ENCODE measurements at regions not wholly inside any gene's neighbourhood (a gene's known extent, or its start where the extent isn't known, plus 50 kb on each side); places are given as distances from the start of the nearest gene placed in this dataset.
"Not testable (repeated sequence)": the region's sequence is repeated elsewhere in the genome, so short reads cannot be mapped to it uniquely, and the experiment has no call there.

GRCh38 chr18:68219872-68220271, 495.0 kb downstream of the TMX3 start:
- Histone ChIP-seq H3K9me3 (ENCODE audit: control insufficient read depth, low read depth, low read length) (no peaks in the 10 kb centered on the region), H3K27ac (ENCODE audit: low read length) (no peak overlapping the region), H3K36me3 (ENCODE audit: control insufficient read depth, low read depth, low read length) (no peaks in the 10 kb centered on the region), H3K4me3 (ENCODE audit: low read length) (no peak overlapping the region), H3K9ac (ENCODE audit: low read length) (no peak overlapping the region), H3K4me1 (ENCODE audit: control insufficient read depth, low read depth, low read length) (peaks cover 13% of the 10 kb centered on the region), H3K27me3 (ENCODE audit: control insufficient read depth, insufficient read depth, low read length) (no peaks in the 10 kb centered on the region)

DNA sequence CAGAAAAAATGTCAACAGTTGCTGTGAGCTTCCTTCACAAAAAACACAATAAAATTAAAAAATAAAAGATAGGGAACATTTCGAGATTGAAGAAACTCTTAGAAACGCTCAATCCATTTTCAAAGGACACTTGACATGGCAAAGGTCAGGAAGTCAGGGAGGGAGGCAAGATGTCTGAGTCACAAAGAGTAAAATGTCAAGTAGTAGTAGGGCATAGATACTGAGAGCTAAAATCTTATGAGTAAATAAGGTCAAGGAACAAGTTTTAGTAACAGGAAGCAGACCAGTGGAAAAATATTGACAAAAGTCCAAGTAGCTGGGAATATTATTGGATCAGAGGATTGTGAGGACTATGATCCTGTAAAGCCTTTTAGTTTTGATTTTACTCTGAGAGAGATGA, 495.6 kb downstream of the TMX3 start:
- Histone ChIP-seq H3K9ac (ENCODE audit: low read length) (no peak overlapping the region), H3K4me3 (ENCODE audit: low read length) (no peak overlapping the region), H3K27me3 (ENCODE audit: control insufficient read depth, insufficient read depth, low read length) (no peaks in the 10 kb centered on the region), H3K36me3 (ENCODE audit: control insufficient read depth, low read depth, low read length) (no peaks in the 10 kb centered on the region), H3K27ac (ENCODE audit: low read length) (no peak overlapping the region), H3K9me3 (ENCODE audit: control insufficient read depth, low read depth, low read length) (no peaks in the 10 kb centered on the region), H3K4me1 (ENCODE audit: control insufficient read depth, low read depth, low read length) (peaks cover 13% of the 10 kb centered on the region)

DNA sequence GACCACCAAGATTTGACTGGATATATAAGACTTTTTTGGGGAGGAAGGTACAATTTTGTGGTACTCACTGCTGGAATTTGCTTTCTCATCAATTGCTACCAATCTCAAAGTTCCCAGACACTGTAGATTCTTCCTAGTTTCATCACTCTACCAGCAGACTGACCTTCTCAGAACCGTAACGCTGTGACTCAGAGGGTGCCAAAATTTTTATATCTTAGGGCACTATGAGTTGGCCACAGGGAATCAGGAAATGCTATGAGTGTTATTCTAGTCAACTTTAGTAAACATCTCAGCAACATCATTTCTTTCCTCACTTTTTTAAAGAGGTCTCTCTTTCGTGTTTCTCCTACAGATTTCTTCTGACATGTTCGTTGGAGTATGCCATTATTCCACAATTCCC, 499.0 kb downstream of the TMX3 start:
- H3K27me3 ChIP-seq (ENCODE audit: control insufficient read depth, insufficient read depth, low read length): no peaks in the 10 kb centered on the region
- no peak overlapping the region for H3K4me3 ChIP-seq (ENCODE audit: low read length)
- H3K9me3 ChIP-seq (ENCODE audit: control insufficient read depth, low read depth, low read length): no peaks in the 10 kb centered on the region
- peaks cover 2% of the 10 kb centered on the region for H3K4me1 ChIP-seq (ENCODE audit: control insufficient read depth, low read depth, low read length)
- H3K27ac ChIP-seq (ENCODE audit: low read length): no peak overlapping the region
- no peaks in the 10 kb centered on the region for H3K36me3 ChIP-seq (ENCODE audit: control insufficient read depth, low read depth, low read length)
- no peak overlapping the region for H3K9ac ChIP-seq (ENCODE audit: low read length)

DNA sequence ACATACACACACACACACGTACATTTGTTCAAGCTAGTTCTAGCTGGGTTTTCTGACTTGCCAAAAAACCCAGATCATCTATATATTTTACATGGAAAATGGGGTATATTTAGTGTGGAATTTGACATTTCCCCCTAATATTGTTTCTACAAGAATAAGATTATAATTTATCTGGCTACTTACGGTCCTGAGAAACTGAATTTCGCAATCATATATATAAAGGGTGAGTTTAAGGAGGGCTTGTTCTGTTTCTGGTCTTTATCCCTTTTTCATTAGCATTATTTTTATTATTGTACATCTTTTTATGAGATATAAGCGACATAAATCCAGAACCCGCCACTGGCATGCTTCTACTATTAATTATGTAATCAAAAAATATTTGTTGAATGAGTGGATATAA, 528.9 kb downstream of the TMX3 start:
- Histone ChIP-seq H3K27me3 (ENCODE audit: control insufficient read depth, insufficient read depth, low read length) (no peaks in the 10 kb centered on the region), H3K4me3 (ENCODE audit: low read length) (no peak overlapping the region), H3K27ac (ENCODE audit: low read length) (no peak overlapping the region), H3K9ac (ENCODE audit: low read length) (no peak overlapping the region), H3K9me3 (ENCODE audit: control insufficient read depth, low read depth, low read length) (no peaks in the 10 kb centered on the region), H3K4me1 (ENCODE audit: control insufficient read depth, low read depth, low read length) (no peaks in the 10 kb centered on the region), H3K36me3 (ENCODE audit: control insufficient read depth, low read depth, low read length) (no peaks in the 10 kb centered on the region)

- Histone ChIP-seq H3K9ac (ENCODE audit: low read length) (no peak overlapping the region), H3K4me3 (ENCODE audit: low read length) (no peak overlapping the region), H3K27me3 (ENCODE audit: control insufficient read depth, insufficient read depth, low read length) (no peaks in the 10 kb centered on the region), H3K36me3 (ENCODE audit: control insufficient read depth, low read depth, low read length) (no peaks in the 10 kb centered on the region), H3K27ac (ENCODE audit: low read length) (no peak overlapping the region), H3K9me3 (ENCODE audit: control insufficient read depth, low read depth, low read length) (no peaks in the 10 kb centered on the region), H3K4me1 (ENCODE audit: control insufficient read depth, low read depth, low read length) (no peaks in the 10 kb centered on the region)
These were observed 533.0 kb downstream of the TMX3 start for GRCh38 chr18:68181956-68182355.

DNA sequence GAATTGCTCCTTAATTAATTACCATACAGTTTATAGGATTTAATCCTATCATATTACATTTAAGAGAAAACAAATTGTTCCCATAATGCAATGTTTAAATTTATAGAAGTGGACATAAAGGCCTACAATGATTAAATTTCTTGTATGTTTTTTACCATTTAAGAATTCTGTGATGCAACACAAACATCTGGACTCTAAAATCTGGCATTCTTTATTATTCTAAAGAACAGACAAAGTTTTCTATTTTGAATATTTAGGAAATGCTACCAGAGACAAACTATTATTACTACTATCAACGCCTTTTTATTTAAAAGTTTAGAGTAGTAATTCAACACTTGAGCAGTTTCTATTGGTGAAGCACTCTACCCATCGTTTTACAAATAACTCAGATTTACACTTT, 535.1 kb downstream of the TMX3 start:
- H3K4me1 ChIP-seq (ENCODE audit: control insufficient read depth, low read depth, low read length): no peaks in the 10 kb centered on the region
- H3K36me3 ChIP-seq (ENCODE audit: control insufficient read depth, low read depth, low read length): no peaks in the 10 kb centered on the region
- H3K27ac ChIP-seq (ENCODE audit: low read length): no peak overlapping the region
- H3K9ac ChIP-seq (ENCODE audit: low read length): no peak overlapping the region
- no peaks in the 10 kb centered on the region for H3K9me3 ChIP-seq (ENCODE audit: control insufficient read depth, low read depth, low read length)
- no peak overlapping the region for H3K4me3 ChIP-seq (ENCODE audit: low read length)
- no peaks in the 10 kb centered on the region for H3K27me3 ChIP-seq (ENCODE audit: control insufficient read depth, insufficient read depth, low read length)

- Histone ChIP-seq H3K27ac (ENCODE audit: low read length) (no peak overlapping the region), H3K9ac (ENCODE audit: low read length) (no peak overlapping the region), H3K4me1 (ENCODE audit: control insufficient read depth, low read depth, low read length) (no peaks in the 10 kb centered on the region), H3K36me3 (ENCODE audit: control insufficient read depth, low read depth, low read length) (no peaks in the 10 kb centered on the region), H3K4me3 (ENCODE audit: low read length) (no peak overlapping the region), H3K9me3 (ENCODE audit: control insufficient read depth, low read depth, low read length) (no peaks in the 10 kb centered on the region), H3K27me3 (ENCODE audit: control insufficient read depth, insufficient read depth, low read length) (no peaks in the 10 kb centered on the region)
These were observed 536.0 kb downstream of the TMX3 start for GRCh38 chr18:68178921-68179320.

GRCh38 chr18:68177807-68178702, 536.9 kb downstream of the TMX3 start:
- no peaks in the 10 kb centered on the region for H3K4me1 ChIP-seq (ENCODE audit: control insufficient read depth, low read depth, low read length)
- no peak overlapping the region for H3K9ac ChIP-seq (ENCODE audit: low read length)
- no peaks in the 10 kb centered on the region for H3K36me3 ChIP-seq (ENCODE audit: control insufficient read depth, low read depth, low read length)
- H3K9me3 ChIP-seq (ENCODE audit: control insufficient read depth, low read depth, low read length): no peaks in the 10 kb centered on the region
- H3K4me3 ChIP-seq (ENCODE audit: low read length): no peak overlapping the region
- H3K27me3 ChIP-seq (ENCODE audit: control insufficient read depth, insufficient read depth, low read length): no peaks in the 10 kb centered on the region
- no peak overlapping the region for H3K27ac ChIP-seq (ENCODE audit: low read length)

- no peaks in the 10 kb centered on the region for H3K36me3 ChIP-seq (ENCODE audit: control insufficient read depth, low read depth, low read length)
- H3K4me3 ChIP-seq (ENCODE audit: low read length): no peak overlapping the region
- no peaks in the 10 kb centered on the region for H3K4me1 ChIP-seq (ENCODE audit: control insufficient read depth, low read depth, low read length)
- H3K27me3 ChIP-seq (ENCODE audit: control insufficient read depth, insufficient read depth, low read length): no peaks in the 10 kb centered on the region
- no peak overlapping the region for H3K9ac ChIP-seq (ENCODE audit: low read length)
- no peaks in the 10 kb centered on the region for H3K9me3 ChIP-seq (ENCODE audit: control insufficient read depth, low read depth, low read length)
- no peak overlapping the region for H3K27ac ChIP-seq (ENCODE audit: low read length)
These were observed 538.0 kb downstream of the TMX3 start for GRCh38 chr18:68176901-68177300.

GRCh38 chr18:68172842-68173549, 541.9 kb downstream of the TMX3 start:
- H3K9me3 ChIP-seq (ENCODE audit: control insufficient read depth, low read depth, low read length): no peaks in the 10 kb centered on the region
- H3K9ac ChIP-seq (ENCODE audit: low read length): no peak overlapping the region
- no peak overlapping the region for H3K27ac ChIP-seq (ENCODE audit: low read length)
- no peaks in the 10 kb centered on the region for H3K4me1 ChIP-seq (ENCODE audit: control insufficient read depth, low read depth, low read length)
- H3K36me3 ChIP-seq (ENCODE audit: control insufficient read depth, low read depth, low read length): no peaks in the 10 kb centered on the region
- H3K27me3 ChIP-seq (ENCODE audit: control insufficient read depth, insufficient read depth, low read length): no peaks in the 10 kb centered on the region
- H3K4me3 ChIP-seq (ENCODE audit: low read length): no peak overlapping the region

- Histone ChIP-seq H3K4me3 (ENCODE audit: low read length) (no peak overlapping the region), H3K4me1 (ENCODE audit: control insufficient read depth, low read depth, low read length) (no peaks in the 10 kb centered on the region), H3K9me3 (ENCODE audit: control insufficient read depth, low read depth, low read length) (no peaks in the 10 kb centered on the region), H3K27ac (ENCODE audit: low read length) (no peak overlapping the region), H3K36me3 (ENCODE audit: control insufficient read depth, low read depth, low read length) (no peaks in the 10 kb centered on the region), H3K27me3 (ENCODE audit: control insufficient read depth, insufficient read depth, low read length) (no peaks in the 10 kb centered on the region), H3K9ac (ENCODE audit: low read length) (no peak overlapping the region)
These were observed 550.0 kb downstream of the TMX3 start for GRCh38 chr18:68164909-68165308.

DNA sequence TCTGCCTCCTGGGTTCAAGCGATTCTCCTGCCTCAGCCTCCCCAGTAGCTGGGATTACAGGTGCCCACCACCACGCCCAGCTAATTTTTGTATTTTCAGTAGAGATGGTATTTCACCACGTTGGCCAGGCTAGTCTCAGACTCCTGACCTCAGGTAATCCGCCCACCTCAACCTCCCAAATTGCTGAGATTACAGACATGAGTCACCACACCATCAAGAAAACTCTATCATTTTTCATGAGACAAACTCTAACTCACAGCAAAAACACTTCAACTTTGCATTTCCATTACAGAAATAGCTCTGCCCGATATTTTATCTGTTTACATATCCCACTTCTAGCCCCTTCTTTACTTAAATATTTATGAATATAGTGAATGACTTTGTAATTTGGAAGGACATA, 561.1 kb downstream of the TMX3 start:
- not testable (repeated sequence) for H3K9me3 ChIP-seq (ENCODE audit: control insufficient read depth, low read depth, low read length)

More for the DNA sequence above, 561.1 kb downstream of the TMX3 start:
- not testable (repeated sequence) for H3K9ac ChIP-seq (ENCODE audit: low read length); H3K36me3 ChIP-seq (ENCODE audit: control insufficient read depth, low read depth, low read length); H3K4me3 ChIP-seq (ENCODE audit: low read length); H3K27ac ChIP-seq (ENCODE audit: low read length); H3K27me3 ChIP-seq (ENCODE audit: control insufficient read depth, insufficient read depth, low read length); H3K4me1 ChIP-seq (ENCODE audit: control insufficient read depth, low read depth, low read length)

Measured in iPS-18a (cell line).